GM12878 (cell line): ENCODE measurements at regions not wholly inside any gene's neighbourhood (a gene's known extent, or its start where the extent isn't known, plus 50 kb on each side); places are given as distances from the start of the nearest gene placed in this dataset.

ENCODE experiments used
- ATAC-seq: fragments of 200-7000 bp; cut with Tn5 transposase; 3 replicates; pipeline ENCODE4 v1.9.1; 2020; ENCODE audit warnings: mild to moderate bottlenecking, moderate library complexity
- BruUV-seq: library from RNA; stranded (reverse); fragments of 400-500 nt; replicated peaks from 2 replicates; lab custom pipeline; 2021; lab: Mats Ljungman, UMichigan
- CTCF ChIA-PET: fragments of 300-600 bp; sonication (Branson Sonifier 250); formaldehyde crosslinking; extraction: SDS; loops from one replicate; lab custom pipeline; 2021; ENCODE audit warnings: inconsistent platforms; lab: Yijun Ruan, JAX
- POLR2A ChIA-PET: fragments of 350-600 bp; formaldehyde crosslinking; extraction: SDS; loops from one replicate; lab custom pipeline; 2021; ENCODE audit warnings: inconsistent platforms; lab: Charles Lee
- RAD21 ChIA-PET: fragments of 300-600 bp; sonication (Branson Sonifier 250); formaldehyde crosslinking; loops from one replicate; lab custom pipeline; 2023; ENCODE audit warnings: antibody characterized with exemption; ENCODE audit not compliant: unreplicated experiment; lab: Charles Lee
- SMC1A ChIA-PET: fragments of 300-600 bp; sonication (Branson Sonifier 250); formaldehyde crosslinking; loops from one replicate; lab custom pipeline; 2023; ENCODE audit not compliant: unreplicated experiment, uncharacterized antibody; lab: Charles Lee
- DNase-seq: peaks from one replicate; pipeline ENCODE4 v3.0.0-alpha.2; 2011; ENCODE audit warnings: low read depth, low spot score
- FAIRE-seq: peaks from 3 replicates; lab custom pipeline; 2011; peaks lifted over from hg19 to GRCh38; lab: Jason Lieb, UNC
- H2AFZ ChIP-seq: 2 replicates; pipeline ENCODE4 v1.6.0; 2011; ENCODE audit warnings: low read depth, low read length, control low read depth; ENCODE audit not compliant: control insufficient read depth
- H3K27ac ChIP-seq: 2 replicates; pipeline ENCODE4 v1.5.1; 2011; ENCODE audit warnings: control low read depth; ENCODE audit not compliant: control insufficient read depth, insufficient read depth
- H3K27me3 ChIP-seq, 2 experiments: replicated peaks in 1 of 2; 2 replicates each; pipeline versions ENCODE4 v1.6.0 to v1.6.1; 2011; ENCODE audit warnings: low read length in 1 of 2; ENCODE audit not compliant: control insufficient read depth in 2 of 2, insufficient read depth in 2 of 2
- H3K36me3 ChIP-seq, 2 experiments: 2 replicates each; pipeline ENCODE4 v1.5.1; 2011; ENCODE audit warnings: low read length in 1 of 2; ENCODE audit not compliant: control insufficient read depth in 2 of 2, insufficient read depth in 2 of 2
- H3K4me1 ChIP-seq: 2 replicates; pipeline ENCODE4 v1.6.1; 2011; ENCODE audit warnings: mild to moderate bottlenecking, low read length, moderate library complexity, mixed read lengths; ENCODE audit not compliant: control insufficient read depth, insufficient read depth
- H3K4me2 ChIP-seq: 2 replicates; pipeline ENCODE4 v1.6.0; 2011; ENCODE audit warnings: control low read depth; ENCODE audit not compliant: control insufficient read depth, insufficient read depth
- H3K4me3 ChIP-seq: fragments of 200-600 bp; sonication (generic); 2 replicates; pipeline ENCODE4 v1.5.1; 2016
- H3K79me2 ChIP-seq: 2 replicates; pipeline ENCODE4 v1.6.0; 2011; ENCODE audit warnings: low read length; ENCODE audit not compliant: control insufficient read depth, insufficient read depth
- H3K9ac ChIP-seq: 2 replicates; pipeline ENCODE4 v1.8.0; 2011; ENCODE audit warnings: low read length, control low read depth, mixed read lengths; ENCODE audit not compliant: control insufficient read depth, insufficient read depth
- H3K9me3 ChIP-seq: replicated peaks from 3 replicates; pipeline ENCODE4 v1.5.1; 2011; ENCODE audit warnings: mild to moderate bottlenecking, low read length; ENCODE audit not compliant: control insufficient read depth, insufficient read depth
- H4K20me1 ChIP-seq: 2 replicates; pipeline ENCODE4 v1.6.0; 2011; ENCODE audit not compliant: control insufficient read depth, insufficient read depth
- BACH1 ChIP-seq: fragments of 450-650 bp; IDR thresholded peaks from 2 replicates; pipeline ENCODE4 v1.6.1; 2017; ENCODE audit warnings: mild to moderate bottlenecking, borderline replicate concordance
- EZH2 ChIP-seq: IDR thresholded peaks from 2 replicates; pipeline ENCODE4 v1.6.1; 2012; ENCODE audit warnings: low read depth, mild to moderate bottlenecking, control low read depth, inconsistent platforms, low read length, borderline replicate concordance; ENCODE audit not compliant: control insufficient read depth
- HCFC1 ChIP-seq: fragments of 150-350 bp; IDR thresholded peaks from 2 replicates; pipeline ENCODE4 v1.6.1; 2014; ENCODE audit warnings: low read length
- HDAC6 ChIP-seq: fragments of 200-600 bp; sonication (generic); IDR thresholded peaks from one replicate; pipeline ENCODE4 v1.8.0; 2017; ENCODE audit warnings: antibody characterized with exemption; ENCODE audit not compliant: unreplicated experiment
- MXI1 ChIP-seq: fragments of 150-350 bp; IDR thresholded peaks from 2 replicates; pipeline ENCODE4 v1.6.1; 2011; ENCODE audit warnings: low read depth, mild to moderate bottlenecking, inconsistent platforms, low read length, improper control_type of control experiment
- NR2F1 ChIP-seq: fragments of 450-650 bp; conservative IDR thresholded peaks from 2 replicates; pipeline ENCODE4 v1.6.1; 2017; ENCODE audit warnings: mild to moderate bottlenecking
- POLR2A ChIP-seq: IDR thresholded peaks from 2 replicates; pipeline ENCODE4 v1.6.1; 2011; ENCODE audit warnings: low read depth, mild to moderate bottlenecking, low read length
- RUNX3 ChIP-seq: IDR thresholded peaks from 2 replicates; pipeline ENCODE4 v1.6.1; 2012; ENCODE audit warnings: low read length, inconsistent platforms
- SMARCA5 ChIP-seq: fragments of 450-650 bp; IDR thresholded peaks from 2 replicates; pipeline ENCODE4 v1.6.1; 2017; ENCODE audit warnings: mild to moderate bottlenecking
- SMC3 ChIP-seq: IDR thresholded peaks from 2 replicates; pipeline ENCODE4 v1.6.1; 2011; ENCODE audit warnings: low read length, improper control_type of control experiment, borderline replicate concordance
- SPI1 ChIP-seq: IDR thresholded peaks from 2 replicates; pipeline ENCODE4 v1.6.1; 2011; ENCODE audit warnings: low read depth, mild to moderate bottlenecking, low read length, moderate library complexity, borderline replicate concordance; ENCODE audit not compliant: insufficient read depth
- SREBF2 ChIP-seq: IDR thresholded peaks from 2 replicates; pipeline ENCODE4 v1.6.1; 2012; ENCODE audit warnings: mild to moderate bottlenecking, low read length
- USF1 ChIP-seq: IDR thresholded peaks from 2 replicates; pipeline ENCODE4 v1.6.1; 2011; ENCODE audit warnings: borderline replicate concordance, low read depth, mild to moderate bottlenecking, moderate library complexity, mixed read lengths, low read length; ENCODE audit not compliant: insufficient read depth; ENCODE audit errors: extremely low read length
- YBX1 ChIP-seq: fragments of 450-650 bp; IDR thresholded peaks from 2 replicates; pipeline ENCODE4 v1.6.1; 2016; ENCODE audit warnings: antibody characterized with exemption
- ZBTB33 ChIP-seq: fragments of 450-650 bp; IDR thresholded peaks from 2 replicates; pipeline ENCODE4 v1.6.1; 2017; ENCODE audit warnings: mild to moderate bottlenecking
- ZZZ3 ChIP-seq: IDR thresholded peaks from 2 replicates; pipeline ENCODE4 v1.6.1; 2011; ENCODE audit warnings: low read depth; ENCODE audit not compliant: control insufficient read depth, insufficient read length
- WGBS: methylation state at CpG from one replicate; pipeline ENCODE4 v1.1.6; 2016; ENCODE audit warnings: low lambda C conversion rate; ENCODE audit not compliant: insufficient replicate concordance, insufficient coverage; ENCODE audit errors: missing lambda C conversion rate; 5-methylcytosine and 5-hydroxymethylcytosine counted together
- in situ Hi-C: fragments of 300-500 bp; cut with MboI; formaldehyde crosslinking; loops from 9 replicates; pipeline ENCODE4 v1.14.3; 2018; ENCODE audit warnings: mixed read lengths
- intact Hi-C: fragments of 100-400 bp; cut with micrococcal nuclease; formaldehyde crosslinking; loops from one replicate; pipeline ENCODE4 v1.14.2; 2022; ENCODE audit not compliant: unreplicated experiment

GRCh38 chr1:58978096-58978495 is 194.2 kb upstream of the JUN start:
- no peak overlapping the region for H3K4me2 ChIP-seq
- no peak overlapping the region for H3K4me3 ChIP-seq
- FAIRE-seq, result no peak
- H3K9ac ChIP-seq, result no peak overlapping the region
- no peaks in the 10 kb centered on the region; a peak in 1 of 4 replicates for H3K27me3 ChIP-seq
- 73% methylated on average over 2 of the region's 2 CpGs for WGBS
- H4K20me1 ChIP-seq, result no peaks in the 10 kb centered on the region
- SMC1A ChIA-PET, result interaction anchor here (1.7 to 2.7 kb wide), 2 partner anchors 9 to 42 kb away, joined by 4 to 15 read pairs; no protein-coding TSS in a partner anchor
- H2AFZ ChIP-seq, result no peak overlapping the region
- TF ChIP-seq SREBF2, result no peak
- TF ChIP-seq SMC3, result no peak
- TF ChIP-seq SMARCA5, result no peak
- TF ChIP-seq BACH1, result no peak
- TF ChIP-seq USF1, result no peak
- TF ChIP-seq ZZZ3, result no peak
- no peak for TF ChIP-seq HDAC6
- no peak for TF ChIP-seq YBX1
- TF ChIP-seq ZBTB33, result no peak
- no peak for TF ChIP-seq HCFC1
- no peak for TF ChIP-seq NR2F1
- TF ChIP-seq SPI1, result no peak
- TF ChIP-seq RUNX3, result no peak
- TF ChIP-seq MXI1, result no peak
- no peak for TF ChIP-seq POLR2A
- TF ChIP-seq EZH2, result no peak
- ATAC-seq, result no peak
- H3K4me1 ChIP-seq, result peaks cover 4% of the 10 kb centered on the region; the same call in 1 of the 2 replicates
- H3K79me2 ChIP-seq, result no peaks in the 10 kb centered on the region
- CTCF ChIA-PET, result interaction anchor here (0.6 kb wide), 1 partner anchor 720 kb away, joined by 3 read pairs; no protein-coding TSS in a partner anchor
- POLR2A ChIA-PET, result interaction anchor here (1.4 kb wide), 1 partner anchor 28 kb away, joined by 3 read pairs; no protein-coding TSS in a partner anchor
- no TSS peak for BruUV-seq
- H3K36me3 ChIP-seq, result no peaks in the 10 kb centered on the region
- no peak for DNase-seq
- RAD21 ChIA-PET, result interaction anchor here (1.0 kb wide), 1 partner anchor 35 kb away, joined by 3 read pairs; no protein-coding TSS in a partner anchor
- in situ Hi-C loops (no loop called here), intact Hi-C loops (no loop called here)
- no peak overlapping the region for H3K27ac ChIP-seq
- H3K9me3 ChIP-seq, result no peaks in the 10 kb centered on the region
